Karpas-422 (cell line): ENCODE measurements at regions not wholly inside any gene's neighbourhood (a gene's known extent, or its start where the extent isn't known, plus 50 kb on each side); places are given as distances from the start of the nearest gene placed in this dataset.
"Not testable (repeated sequence)": the region's sequence is repeated elsewhere in the genome, so short reads cannot be mapped to it uniquely, and the experiment has no call there.

Source experiments
- DNase-seq: peaks from one replicate; pipeline ENCODE4 v3.0.0-alpha.2; 2015
- H2AFZ ChIP-seq: fragments of 200-600 bp; sonication (generic); 2 replicates; pipeline ENCODE4 v1.6.1; 2014; ENCODE audit warnings: antibody characterized with exemption, low read length, mixed read lengths
- H3K27ac ChIP-seq: fragments of 200-600 bp; sonication (generic); 2 replicates; pipeline ENCODE4 v1.5.1; 2014; ENCODE audit warnings: mild to moderate bottlenecking, low read length, moderate library complexity
- H3K27me3 ChIP-seq: fragments of 200-600 bp; sonication (generic); 2 replicates; pipeline ENCODE4 v1.6.1; 2014; ENCODE audit warnings: low read length, mixed read lengths
- H3K36me3 ChIP-seq: fragments of 200-600 bp; sonication (generic); 2 replicates; pipeline ENCODE4 v1.6.1; 2014; ENCODE audit warnings: low read length, mixed read lengths; ENCODE audit not compliant: insufficient read depth
- H3K4me1 ChIP-seq: fragments of 200-600 bp; sonication (generic); 2 replicates; pipeline ENCODE4 v1.6.1; 2014; ENCODE audit warnings: mild to moderate bottlenecking, low read length, mixed read lengths
- H3K4me2 ChIP-seq: fragments of 200-600 bp; sonication (generic); 2 replicates; pipeline ENCODE4 v1.6.1; 2014; ENCODE audit warnings: low read length, low read depth, mild to moderate bottlenecking; ENCODE audit not compliant: poor library complexity, severe bottlenecking
- H3K4me3 ChIP-seq: fragments of 200-600 bp; sonication (generic); 2 replicates; pipeline ENCODE4 v1.5.1; 2014; ENCODE audit warnings: mild to moderate bottlenecking, antibody characterized with exemption, low read length, mixed read lengths
- H3K79me2 ChIP-seq: fragments of 200-600 bp; sonication (generic); 2 replicates; pipeline ENCODE4 v1.6.1; 2014; ENCODE audit warnings: mild to moderate bottlenecking, low read length, mixed read lengths
- H3K9ac ChIP-seq: fragments of 200-600 bp; sonication (generic); 2 replicates; pipeline ENCODE4 v1.6.0; 2014; ENCODE audit warnings: low read length
- H3K9me2 ChIP-seq: fragments of 200-600 bp; sonication (generic), shearing (Covaris generic); replicated peaks from 2 replicates; pipeline ENCODE4 v1.6.0; 2014; ENCODE audit warnings: mild to moderate bottlenecking, low read length, moderate library complexity; ENCODE audit not compliant: insufficient read depth
- H3K9me3 ChIP-seq: fragments of 300-700, 200-600 bp; sonication (generic); 2 replicates; pipeline ENCODE4 v1.6.1; 2014; ENCODE audit warnings: low read length, mixed read lengths
- H4K20me1 ChIP-seq: fragments of 200-600 bp; sonication (generic); 2 replicates; pipeline ENCODE4 v1.6.1; 2014; ENCODE audit warnings: mild to moderate bottlenecking, antibody characterized with exemption, low read length, low read depth; ENCODE audit not compliant: insufficient read depth

DNA sequence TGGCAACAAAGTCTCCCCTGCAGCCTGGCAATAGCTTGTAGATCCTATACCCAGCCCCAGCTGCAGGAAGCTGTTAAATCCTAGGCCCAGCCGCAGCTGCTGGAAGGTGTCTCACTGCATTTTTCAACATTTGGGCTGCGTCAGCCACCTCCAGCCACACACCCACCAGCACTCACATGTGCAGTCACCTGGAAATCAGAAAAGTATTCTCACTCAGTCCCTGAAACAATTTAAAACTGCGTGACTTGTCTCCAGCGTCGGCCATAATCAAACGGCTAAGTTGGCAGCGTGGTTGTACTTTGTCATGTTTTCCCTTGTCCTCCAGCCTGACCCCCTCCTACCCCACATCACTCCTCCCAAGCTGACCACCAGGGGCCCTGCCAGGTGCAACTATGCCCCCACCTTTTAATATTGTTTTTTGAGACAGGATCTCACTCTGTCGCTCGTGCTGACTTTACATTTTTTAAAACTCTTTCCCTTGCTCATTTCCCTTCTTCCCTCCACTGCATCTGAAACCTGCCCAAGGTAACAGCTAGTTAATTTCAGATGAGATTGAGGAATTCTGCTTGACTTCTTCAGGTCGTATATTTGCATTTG lies 97.2 kb upstream of the FRG1 start:
- Histone ChIP-seq H3K36me3 (no peaks in the 10 kb centered on the region), H3K9ac (no peak overlapping the region), H3K4me1 (no peaks in the 10 kb centered on the region), H3K27ac (no peak overlapping the region), H3K9me3 (no peaks in the 10 kb centered on the region), H2AFZ (no peak overlapping the region), H3K79me2 (no peaks in the 10 kb centered on the region), H3K27me3 (no peaks in the 10 kb centered on the region), H3K4me2 (no peak overlapping the region), H4K20me1 (no peaks in the 10 kb centered on the region), H3K4me3 (no peak overlapping the region), H3K9me2 (no peaks in the 10 kb centered on the region)
- DNase-seq: no peak

DNA sequence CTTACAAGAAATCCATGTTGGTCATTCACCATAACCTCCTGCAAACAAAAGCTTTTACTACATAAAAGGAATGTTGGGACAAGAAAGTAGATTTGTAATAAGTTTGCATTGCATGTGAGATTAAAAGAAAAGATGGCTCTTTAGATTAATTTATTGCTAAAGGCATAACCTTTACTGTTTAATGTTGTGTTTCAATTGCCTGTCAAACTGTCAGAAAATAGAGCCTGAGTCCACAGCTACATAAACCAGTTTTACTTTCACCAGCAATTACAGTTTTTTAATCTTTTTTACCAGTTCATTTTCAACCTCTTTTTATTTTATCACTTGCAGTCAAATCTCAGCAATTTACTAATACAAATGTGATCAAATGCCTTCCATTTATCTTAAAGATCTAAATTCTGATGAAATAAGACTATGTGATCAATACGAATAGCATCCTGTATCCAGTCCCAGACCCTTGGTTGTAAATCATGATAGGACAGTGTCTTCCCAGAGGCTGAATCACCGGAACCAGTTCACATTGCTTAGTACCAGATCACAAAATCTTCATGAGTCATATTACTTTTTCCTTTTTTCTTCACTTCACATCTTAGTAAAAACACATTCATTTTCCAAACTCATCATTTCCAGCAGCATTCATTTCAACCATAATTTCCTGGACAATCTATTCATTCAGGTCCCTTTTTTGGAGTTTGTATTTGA lies 95.4 kb upstream of the FRG1 start:
- no peaks in the 10 kb centered on the region for H3K27me3 ChIP-seq
- H3K36me3 ChIP-seq: no peaks in the 10 kb centered on the region
- no peak overlapping the region for H3K9ac ChIP-seq
- no peaks in the 10 kb centered on the region for H3K79me2 ChIP-seq
- H3K4me3 ChIP-seq: no peak overlapping the region
- no peak for DNase-seq
- no peaks in the 10 kb centered on the region for H3K9me2 ChIP-seq
- H4K20me1 ChIP-seq: no peaks in the 10 kb centered on the region
- H3K9me3 ChIP-seq: no peaks in the 10 kb centered on the region
- no peak overlapping the region for H3K27ac ChIP-seq
- no peak overlapping the region for H3K4me2 ChIP-seq
- no peaks in the 10 kb centered on the region for H3K4me1 ChIP-seq
- H2AFZ ChIP-seq: no peak overlapping the region

- not testable (repeated sequence) for H3K27ac ChIP-seq, H3K79me2 ChIP-seq, H3K4me1 ChIP-seq, DNase-seq, H3K9me3 ChIP-seq, H3K27me3 ChIP-seq, H3K9ac ChIP-seq, H4K20me1 ChIP-seq, H3K4me3 ChIP-seq, H3K4me2 ChIP-seq, H2AFZ ChIP-seq, H3K36me3 ChIP-seq, H3K9me2 ChIP-seq
These were observed 94.6 kb upstream of the FRG1 start for GRCh38 chr4:189846094-189846493.

DNA sequence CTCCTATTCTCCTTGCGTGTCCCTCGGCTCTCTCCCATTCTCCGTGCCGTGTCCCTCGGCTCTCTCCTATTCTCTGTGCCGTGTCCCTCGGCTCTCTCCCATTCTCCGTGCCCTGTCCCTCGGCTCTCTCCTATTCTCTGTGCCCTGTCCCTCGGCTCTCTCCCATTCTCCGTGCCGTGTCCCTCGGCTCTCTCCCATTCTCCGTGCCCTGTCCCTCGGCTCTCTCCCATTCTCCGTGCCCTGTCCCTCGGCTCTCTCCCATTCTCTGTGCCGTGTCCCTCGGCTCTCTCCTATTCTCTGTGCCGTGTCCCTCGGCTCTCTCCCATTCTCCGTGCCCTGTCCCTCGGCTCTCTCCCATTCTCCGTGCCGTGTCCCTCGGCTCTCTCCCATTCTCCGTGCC lies 94.1 kb upstream of the FRG1 start:
- not testable (repeated sequence) for H3K79me2 ChIP-seq, H2AFZ ChIP-seq, H3K9ac ChIP-seq, H3K9me2 ChIP-seq, H3K27ac ChIP-seq, DNase-seq, H3K4me3 ChIP-seq, H4K20me1 ChIP-seq, H3K27me3 ChIP-seq, H3K4me2 ChIP-seq, H3K9me3 ChIP-seq, H3K4me1 ChIP-seq, H3K36me3 ChIP-seq

DNA sequence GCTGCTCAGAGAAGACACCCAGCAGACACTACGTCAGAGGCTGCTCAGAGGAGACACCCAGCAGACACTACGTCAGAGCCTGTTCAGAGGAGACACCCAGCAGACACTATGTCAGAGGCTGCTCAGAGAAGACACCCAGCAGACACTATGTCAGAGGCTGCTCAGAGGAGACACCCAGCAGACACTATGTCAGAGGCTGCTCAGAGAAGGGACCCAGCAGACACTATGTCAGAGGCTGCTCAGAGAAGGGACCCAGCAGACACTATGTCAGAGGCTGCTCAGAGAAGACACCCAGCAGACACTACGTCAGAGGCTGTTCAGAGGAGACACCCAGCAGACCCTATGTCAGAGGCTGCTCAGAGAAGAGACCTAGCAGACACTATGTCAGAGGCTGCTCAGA lies 92.0 kb upstream of the FRG1 start:
- not testable (repeated sequence) for H3K79me2 ChIP-seq, H4K20me1 ChIP-seq, H3K9me3 ChIP-seq, H2AFZ ChIP-seq, H3K9ac ChIP-seq, H3K36me3 ChIP-seq, DNase-seq, H3K4me2 ChIP-seq, H3K27me3 ChIP-seq, H3K4me1 ChIP-seq, H3K9me2 ChIP-seq, H3K4me3 ChIP-seq, H3K27ac ChIP-seq

DNA sequence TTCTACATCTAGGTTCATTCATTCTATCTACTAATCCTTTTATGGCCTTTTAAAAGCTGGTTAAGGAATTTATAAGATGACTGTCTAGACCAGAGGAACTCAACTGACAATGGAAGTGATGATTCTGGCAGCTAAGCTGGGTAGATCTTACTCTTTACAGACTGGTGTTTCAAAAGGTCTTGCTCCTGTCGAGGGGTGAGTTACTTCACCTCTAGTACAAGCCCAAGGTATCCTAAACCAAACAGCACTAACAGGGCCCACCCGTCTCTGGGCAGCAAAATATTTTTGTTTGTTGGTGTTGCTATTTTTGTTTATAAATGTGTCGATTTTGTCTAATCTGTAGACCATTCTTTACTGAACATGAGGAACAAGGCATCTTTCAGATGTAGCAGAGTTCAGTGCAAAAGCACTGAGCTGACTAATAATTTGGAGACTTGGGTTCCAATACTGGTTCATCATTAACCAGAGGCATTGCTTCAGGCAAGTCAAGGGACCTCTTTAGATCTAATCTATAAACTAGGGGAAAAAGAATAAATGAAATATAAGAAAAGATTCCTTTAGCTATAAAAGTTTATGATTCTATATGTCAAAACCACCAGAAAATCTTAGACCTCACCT lies 90.3 kb upstream of the FRG1 start:
- Histone ChIP-seq H3K4me2 (no peak overlapping the region), H3K36me3 (no peaks in the 10 kb centered on the region), H4K20me1 (no peaks in the 10 kb centered on the region), H3K79me2 (no peaks in the 10 kb centered on the region), H3K27me3 (no peaks in the 10 kb centered on the region), H3K4me1 (no peaks in the 10 kb centered on the region), H3K9me3 (no peaks in the 10 kb centered on the region), H3K27ac (no peak overlapping the region), H3K4me3 (no peak overlapping the region), H2AFZ (no peak overlapping the region), H3K9me2 (no peaks in the 10 kb centered on the region), H3K9ac (no peak overlapping the region)
- no peak for DNase-seq

DNA sequence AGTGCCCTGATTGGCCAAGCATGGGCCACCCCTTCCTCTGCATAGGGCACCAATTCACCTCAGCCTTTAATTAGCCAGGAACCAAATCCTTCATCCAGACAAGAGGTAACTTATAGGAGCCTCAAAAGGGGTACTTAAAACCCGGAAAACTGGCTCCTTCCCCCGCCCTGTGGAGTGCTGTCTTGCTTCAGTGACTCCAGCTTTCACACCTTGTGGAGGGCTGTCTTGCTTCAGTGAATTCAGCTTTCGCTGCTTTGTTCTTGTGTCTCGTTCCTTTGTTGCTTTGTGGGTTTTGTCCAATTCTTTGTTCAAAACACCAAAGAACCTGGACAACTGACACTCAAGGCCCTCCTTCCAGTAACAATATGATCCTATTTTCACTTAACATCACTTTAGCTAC lies 82.2 kb upstream of the FRG1 start:
- Histone ChIP-seq H2AFZ (no peak overlapping the region), H3K4me2 (no peak overlapping the region), H3K4me3 (no peak overlapping the region), H3K9ac (no peak overlapping the region), H4K20me1 (no peaks in the 10 kb centered on the region), H3K9me2 (no peaks in the 10 kb centered on the region), H3K79me2 (no peaks in the 10 kb centered on the region), H3K27me3 (no peaks in the 10 kb centered on the region), H3K4me1 (no peaks in the 10 kb centered on the region), H3K36me3 (no peaks in the 10 kb centered on the region), H3K27ac (no peak overlapping the region), H3K9me3 (no peaks in the 10 kb centered on the region)
- DNase-seq: no peak

DNA sequence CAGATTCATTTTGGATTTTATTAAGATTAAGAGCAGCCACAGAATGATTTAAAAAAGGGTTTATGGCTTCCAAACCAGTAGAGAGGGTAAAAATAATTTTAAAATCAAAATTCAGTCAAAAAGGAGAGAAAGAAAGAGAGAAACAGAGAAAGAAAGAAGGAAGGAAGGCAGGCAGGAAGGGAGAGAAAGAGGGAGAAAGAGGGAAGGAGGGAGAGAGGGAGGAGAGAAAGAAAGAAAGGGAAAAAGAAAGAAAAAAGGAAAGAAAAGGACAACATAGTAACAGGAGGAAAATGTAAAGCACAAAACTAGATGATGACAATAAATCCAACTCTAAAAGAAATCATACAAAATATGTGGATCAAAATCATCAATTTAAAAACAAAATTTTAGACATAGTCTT lies 79.6 kb upstream of the FRG1 start:
- no peak overlapping the region for H2AFZ ChIP-seq
- no peak overlapping the region for H3K27ac ChIP-seq
- H3K9me2 ChIP-seq: no peaks in the 10 kb centered on the region
- no peak overlapping the region for H3K4me2 ChIP-seq
- no peak for DNase-seq
- H3K9ac ChIP-seq: no peak overlapping the region
- no peaks in the 10 kb centered on the region for H3K9me3 ChIP-seq
- no peaks in the 10 kb centered on the region for H3K79me2 ChIP-seq
- H3K4me1 ChIP-seq: no peaks in the 10 kb centered on the region
- no peaks in the 10 kb centered on the region for H3K27me3 ChIP-seq
- H3K4me3 ChIP-seq: no peak overlapping the region
- no peaks in the 10 kb centered on the region for H4K20me1 ChIP-seq
- H3K36me3 ChIP-seq: no peaks in the 10 kb centered on the region
